SK-N-SH treated with all-trans-retinoic acid at 6 μM for 48 hours (cell line): ENCODE measurements at regions not wholly inside any gene's neighbourhood (a gene's known extent, or its start where the extent isn't known, plus 50 kb on each side); places are given as distances from the start of the nearest gene placed in this dataset.

ENCODE experiments used
- ATAC-seq: fragments of 200-7000 bp; cut with Tn5 transposase; 3 replicates; pipeline ENCODE4 v1.9.1; 2020; ENCODE audit warnings: mild to moderate bottlenecking, moderate library complexity
- BACH2 ChIP-seq: fragments of 250-450 bp; sonication (Bioruptor Pico); IDR thresholded peaks from 2 replicates; pipeline ENCODE4 v1.9.0; 2021; ENCODE audit warnings: mild to moderate bottlenecking, borderline replicate concordance
- CREB5 ChIP-seq: fragments of 250-450 bp; sonication (Bioruptor Pico); IDR thresholded peaks from 2 replicates; pipeline ENCODE4 v1.5.1; 2020; ENCODE audit warnings: low read depth, mild to moderate bottlenecking, moderate library complexity
- CSDC2 ChIP-seq: fragments of 250-450 bp; sonication (Bioruptor Pico); IDR thresholded peaks from 2 replicates; pipeline ENCODE4 v1.5.0; 2020; ENCODE audit warnings: mild to moderate bottlenecking, moderate library complexity
- ESRRG ChIP-seq: fragments of 250-450 bp; sonication (Bioruptor Pico); IDR thresholded peaks from 2 replicates; pipeline ENCODE4 v1.6.1; 2021; ENCODE audit warnings: mild to moderate bottlenecking
- GLIS3 ChIP-seq: fragments of 250-450 bp; sonication (Bioruptor Pico); IDR thresholded peaks from 2 replicates; pipeline ENCODE4 v1.5.0; 2020; ENCODE audit warnings: mild to moderate bottlenecking, moderate library complexity
- ISL1 ChIP-seq: fragments of 250-450 bp; sonication (Bioruptor Pico); IDR thresholded peaks from 2 replicates; pipeline ENCODE4 v2.1.2; 2022; ENCODE audit warnings: mild to moderate bottlenecking, moderate library complexity
- OSR1 ChIP-seq: fragments of 250-450 bp; sonication (Bioruptor Pico); IDR thresholded peaks from 2 replicates; pipeline ENCODE4 v1.8.0; 2022; ENCODE audit warnings: moderate library complexity, mild to moderate bottlenecking, inconsistent platforms
- PATZ1 ChIP-seq: fragments of 250-450 bp; sonication (Bioruptor Pico); IDR thresholded peaks from 2 replicates; pipeline ENCODE4 v1.8.0; 2020; ENCODE audit warnings: mild to moderate bottlenecking, moderate library complexity, borderline replicate concordance
- POU6F1 ChIP-seq: fragments of 250-450 bp; sonication (Bioruptor Pico); IDR thresholded peaks from 2 replicates; pipeline ENCODE4 v1.8.0; 2021; ENCODE audit warnings: low read depth, mild to moderate bottlenecking, moderate library complexity, borderline replicate concordance
- PPARA ChIP-seq: fragments of 250-450 bp; sonication (Bioruptor Pico); IDR thresholded peaks from 2 replicates; pipeline ENCODE4 v1.5.0; 2020; ENCODE audit warnings: mild to moderate bottlenecking, borderline replicate concordance
- RARB ChIP-seq: fragments of 250-450 bp; sonication (Bioruptor Pico); IDR thresholded peaks from 2 replicates; pipeline ENCODE4 v1.8.0; 2021; ENCODE audit warnings: mild to moderate bottlenecking, moderate library complexity
- SNAI2 ChIP-seq: fragments of 250-450 bp; sonication (Bioruptor Pico); IDR thresholded peaks from 2 replicates; pipeline ENCODE4 v1.5.0; 2020; ENCODE audit warnings: mild to moderate bottlenecking, moderate library complexity
- TOX ChIP-seq: fragments of 250-450 bp; sonication (Bioruptor Pico); IDR thresholded peaks from 2 replicates; pipeline ENCODE4 v1.8.0; 2021; ENCODE audit warnings: mild to moderate bottlenecking, moderate library complexity, borderline replicate concordance
- TSHZ2 ChIP-seq: fragments of 250-450 bp; sonication (Bioruptor Pico); IDR thresholded peaks from 2 replicates; pipeline ENCODE4 v1.5.0; 2020; ENCODE audit warnings: mild to moderate bottlenecking, moderate library complexity
- ZC3H10 ChIP-seq: fragments of 250-450 bp; sonication (Bioruptor Pico); IDR thresholded peaks from 2 replicates; pipeline ENCODE4 v1.5.1; 2021; ENCODE audit warnings: mild to moderate bottlenecking, moderate library complexity
- ZFP3 ChIP-seq: fragments of 250-450 bp; sonication (Bioruptor Pico); IDR thresholded peaks from 2 replicates; pipeline ENCODE4 v1.5.0; 2020; ENCODE audit warnings: mild to moderate bottlenecking, moderate library complexity
- ZNF565 ChIP-seq: fragments of 450-650 bp; formaldehyde crosslinking; conservative IDR thresholded peaks from 2 replicates; pipeline ENCODE4 v1.5.0; 2020; ENCODE audit warnings: low read depth, mild to moderate bottlenecking, moderate library complexity
- ZNF70 ChIP-seq: fragments of 450-650 bp; formaldehyde crosslinking; IDR thresholded peaks from 2 replicates; pipeline ENCODE4 v1.5.0; 2020; ENCODE audit warnings: mild to moderate bottlenecking, moderate library complexity
- ZNF8 ChIP-seq: fragments of 450-650 bp; formaldehyde crosslinking; IDR thresholded peaks from 2 replicates; pipeline ENCODE4 v1.5.0; 2020; ENCODE audit warnings: mild to moderate bottlenecking, moderate library complexity

- TF ChIP-seq TOX (CRISPR knock-in tag) (no peak), ZNF565 (CRISPR knock-in tag) (no peak), ZNF70 (CRISPR knock-in tag) (no peak), PATZ1 (CRISPR knock-in tag) (no peak), BACH2 (CRISPR knock-in tag) (no peak)
Measured at GRCh38 chr20:22846863-22847262, 188.2 kb upstream of the SSTR4 start (continued).

GRCh38 chr20:22848364-22848763 is 186.7 kb upstream of the SSTR4 start:
- TF ChIP-seq ZFP3 (CRISPR knock-in tag) (no peak), ESRRG (CRISPR knock-in tag) (no peak), CREB5 (no peak), ZNF70 (CRISPR knock-in tag) (no peak), TSHZ2 (CRISPR knock-in tag) (no peak), ZNF8 (CRISPR knock-in tag) (no peak), GLIS3 (CRISPR knock-in tag) (no peak), OSR1 (no peak), TOX (CRISPR knock-in tag) (no peak), RARB (CRISPR knock-in tag) (no peak), BACH2 (CRISPR knock-in tag) (no peak), ISL1 (CRISPR knock-in tag) (no peak)
- TF ChIP-seq, all 23 proteins: peak for 0
- no peak for ATAC-seq

- ATAC-seq = peak; percentile 62; the same call in 2 of the 3 replicates
Measured at GRCh38 chr20:22851679-22852346, 183.3 kb upstream of the SSTR4 start.

GRCh38 chr20:22861231-22861980 is 173.7 kb upstream of the SSTR4 start:
- ATAC-seq = no peak
- TF ChIP-seq POU6F1 (CRISPR knock-in tag) (no peak), CSDC2 (CRISPR knock-in tag) (no peak), SNAI2 (CRISPR knock-in tag) (no peak), ZNF70 (CRISPR knock-in tag) (no peak), ZFP3 (CRISPR knock-in tag) (no peak), BACH2 (CRISPR knock-in tag) (no peak), OSR1 (no peak), PPARA (no peak), ZC3H10 (CRISPR knock-in tag) (no peak), GLIS3 (CRISPR knock-in tag) (no peak), ESRRG (CRISPR knock-in tag) (no peak), ZNF565 (CRISPR knock-in tag) (no peak), TSHZ2 (CRISPR knock-in tag) (no peak), TOX (CRISPR knock-in tag) (no peak), RARB (CRISPR knock-in tag) (no peak), PATZ1 (CRISPR knock-in tag) (no peak)
